AG10803 (cell line): ENCODE measurements at regions not wholly inside any gene's neighbourhood (a gene's known extent, or its start where the extent isn't known, plus 50 kb on each side); places are given as distances from the start of the nearest gene placed in this dataset.

Experiments used
- DNase-seq: peaks from one replicate; pipeline ENCODE4 v3.0.0; 2010; ENCODE audit warnings: low read depth
- H3K4me3 ChIP-seq: 2 replicates; pipeline ENCODE4 v1.5.1; 2011; ENCODE audit warnings: mild to moderate bottlenecking, low read length, control low read depth
- CTCF ChIP-seq: conservative IDR thresholded peaks from 2 replicates; pipeline ENCODE4 v1.5.1; 2011; ENCODE audit warnings: mild to moderate bottlenecking, low read length, control low read depth, inconsistent platforms

GRCh38 chr7:131861620-131862346 is 305.4 kb upstream of the PODXL start:
- H3K4me3 ChIP-seq = no peak overlapping the region
- peak; percentile 14; the same call in 1 of the 2 replicates for TF ChIP-seq CTCF
- DNase-seq = peak; percentile 42

DNA sequence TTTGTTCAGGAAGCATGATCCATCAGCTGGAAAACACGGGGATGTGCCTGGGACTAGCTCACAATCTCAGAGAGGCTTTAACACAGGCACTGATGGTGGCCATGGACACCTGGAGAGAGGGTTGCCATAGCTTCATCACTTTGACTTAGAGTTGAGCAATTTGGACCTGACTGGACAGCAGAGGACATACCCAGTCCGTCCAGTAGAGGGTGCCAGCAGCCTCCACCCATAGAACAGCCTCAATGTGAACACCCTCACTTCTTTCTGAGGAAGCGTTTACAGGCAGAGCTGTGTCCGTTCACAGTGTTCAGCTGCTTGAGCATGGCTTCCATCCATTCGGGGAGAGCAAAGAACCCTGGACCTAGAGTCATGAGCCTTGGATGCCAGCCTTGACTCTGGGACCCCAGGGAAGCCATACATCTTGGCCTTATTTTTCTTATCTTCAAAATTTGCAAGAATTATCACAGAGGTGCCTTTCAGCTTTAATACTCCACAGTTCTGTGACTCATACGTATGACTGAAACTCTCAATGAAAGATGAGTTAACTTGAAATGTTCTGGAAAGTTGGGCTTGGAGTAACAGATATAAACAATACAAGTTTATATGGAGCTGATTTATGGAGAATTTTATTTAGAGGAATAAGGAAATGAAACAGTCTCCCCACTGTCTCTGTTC is 302.9 kb upstream of the PODXL start:
- peak; percentile 99 for TF ChIP-seq CTCF
- H3K4me3 ChIP-seq = no peak overlapping the region
- DNase-seq = peak; percentile 75

DNA sequence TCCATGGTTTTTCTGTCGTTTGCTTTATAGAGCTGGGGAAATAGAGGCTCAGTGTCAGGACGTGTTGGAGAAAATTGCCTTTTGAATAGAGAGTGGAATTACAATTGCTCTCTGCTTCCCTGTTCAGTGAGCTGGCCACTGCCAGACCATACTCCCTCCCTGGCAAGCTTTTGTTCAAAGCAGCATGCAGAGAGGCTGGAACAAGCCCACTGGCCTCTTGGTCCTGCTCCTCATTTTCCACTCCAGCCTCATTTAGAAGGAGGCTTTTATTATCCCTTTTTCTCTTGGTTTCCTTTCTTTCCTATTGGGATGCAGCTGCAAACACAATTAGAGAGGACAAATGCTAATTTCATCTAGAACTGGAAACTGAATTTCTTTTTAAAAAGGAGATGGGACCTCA is 302.2 kb upstream of the PODXL start:
- TF ChIP-seq CTCF = no peak
- DNase-seq = no peak
- no peak overlapping the region for H3K4me3 ChIP-seq

GRCh38 chr7:131849472-131849871 is 293.0 kb upstream of the PODXL start:
- TF ChIP-seq CTCF = no peak
- H3K4me3 ChIP-seq = no peak overlapping the region
- no peak for DNase-seq

DNA sequence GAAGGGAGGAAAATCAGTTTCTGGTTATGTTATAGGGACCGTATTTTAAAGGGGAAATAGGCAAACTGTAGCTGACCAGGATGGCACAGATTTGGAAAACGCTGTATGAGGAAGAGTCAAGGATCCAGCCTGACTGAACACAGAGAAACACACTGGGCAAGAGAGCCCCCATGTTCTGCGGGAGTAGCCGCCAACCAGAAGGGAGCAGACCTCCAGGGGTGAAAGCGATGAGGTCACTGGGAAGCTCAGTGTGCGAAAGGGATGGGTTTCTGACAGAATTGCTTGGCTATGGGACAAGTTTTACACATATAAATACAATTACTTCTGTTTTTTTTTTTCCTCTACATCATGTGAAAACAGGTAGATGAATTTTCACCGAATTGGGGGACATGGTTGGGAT is 291.6 kb upstream of the PODXL start:
- no peak for DNase-seq
- TF ChIP-seq CTCF = no peak
- no peak overlapping the region for H3K4me3 ChIP-seq

GRCh38 chr7:131845573-131846314 is 289.3 kb upstream of the PODXL start:
- no peak for TF ChIP-seq CTCF
- no peak for DNase-seq
- no peak overlapping the region for H3K4me3 ChIP-seq
